GM23338 (cell line): ENCODE measurements at regions not wholly inside any gene's neighbourhood (a gene's known extent, or its start where the extent isn't known, plus 50 kb on each side); places are given as distances from the start of the nearest gene placed in this dataset.
A peak's percentile ranks its signal among the peaks of the same experiment; 100 is the strongest.

Experiments used
- ATAC-seq: fragments of 200-7000 bp; cut with Tn5 transposase; 3 replicates; pipeline ENCODE4 v1.9.1; 2020
- DNase-seq: peaks from one replicate; pipeline ENCODE4 v3.0.0-alpha.2; 2015; ENCODE audit warnings: low spot score
- H2AFZ ChIP-seq: fragments of 200-600 bp; sonication (generic); 2 replicates; pipeline ENCODE4 v1.8.0; 2016; ENCODE audit warnings: antibody characterized with exemption, mild to moderate bottlenecking, moderate library complexity
- H3F3A ChIP-seq: fragments of 200-600 bp; sonication (generic); replicated peaks from 2 replicates; pipeline ENCODE4 v1.8.0; 2017; ENCODE audit warnings: antibody characterized with exemption, mixed run types, low read depth
- H3K27ac ChIP-seq: fragments of 200-600 bp; sonication (generic); 2 replicates; pipeline ENCODE4 v1.6.1; 2016; ENCODE audit warnings: low read depth
- H3K27me3 ChIP-seq: fragments of 200-600 bp; sonication (generic); 2 replicates; pipeline ENCODE4 v1.8.0; 2016; ENCODE audit warnings: mild to moderate bottlenecking, mixed run types, moderate library complexity; ENCODE audit not compliant: insufficient read depth
- H3K36me3 ChIP-seq: fragments of 200-600 bp; sonication (generic); 2 replicates; pipeline ENCODE4 v1.8.0; 2016; ENCODE audit warnings: mild to moderate bottlenecking; ENCODE audit not compliant: insufficient read depth
- H3K4me1 ChIP-seq: fragments of 200-600 bp; sonication (generic); 2 replicates; pipeline ENCODE4 v1.8.0; 2016; ENCODE audit warnings: mild to moderate bottlenecking, moderate library complexity; ENCODE audit not compliant: insufficient read depth
- H3K4me2 ChIP-seq: fragments of 200-600 bp; sonication (generic); 2 replicates; pipeline ENCODE4 v1.7.1; 2017; ENCODE audit warnings: mixed run types
- H3K4me3 ChIP-seq: fragments of 200-600 bp; sonication (generic); 2 replicates; pipeline ENCODE4 v1.6.1; 2016; ENCODE audit warnings: mixed run types
- H3K79me2 ChIP-seq: fragments of 200-600 bp; sonication (generic); replicated peaks from 2 replicates; pipeline ENCODE4 v1.8.0; 2017; ENCODE audit warnings: mild to moderate bottlenecking; ENCODE audit not compliant: insufficient read depth
- H3K9me2 ChIP-seq: fragments of 200-600 bp; sonication (generic); 2 replicates; pipeline ENCODE4 v1.8.0; 2017; ENCODE audit not compliant: insufficient read depth
- H4K20me1 ChIP-seq: fragments of 200-600 bp; sonication (generic); replicated peaks from 2 replicates; pipeline ENCODE4 v1.8.0; 2017; ENCODE audit warnings: mild to moderate bottlenecking; ENCODE audit not compliant: insufficient read depth
- H3K27ac Mint-ChIP-seq: 2 replicates; pipeline ENCODE4 v1.8.0; 2020; ENCODE audit warnings: inconsistent platforms, mild to moderate bottlenecking, moderate library complexity, mixed read lengths
- H3K27me3 Mint-ChIP-seq: 3 replicates; pipeline ENCODE4 v1.8.0; 2022; ENCODE audit warnings: low read depth, mild to moderate bottlenecking, moderate library complexity, mixed read lengths, inconsistent platforms; ENCODE audit not compliant: insufficient read depth, poor library complexity
- H3K36me3 Mint-ChIP-seq: 3 replicates; pipeline ENCODE4 v1.8.0; 2021; ENCODE audit warnings: low read depth, mild to moderate bottlenecking, inconsistent platforms, moderate library complexity, mixed read lengths
- H3K4me1 Mint-ChIP-seq: 3 replicates; pipeline ENCODE4 v1.8.0; 2020; ENCODE audit warnings: mild to moderate bottlenecking, inconsistent platforms, mixed read lengths
- H3K4me3 Mint-ChIP-seq: 3 replicates; pipeline ENCODE4 v1.8.0; 2021; ENCODE audit warnings: moderate library complexity, mild to moderate bottlenecking, inconsistent platforms, mixed read lengths
- H3K9me3 Mint-ChIP-seq: 3 replicates; pipeline ENCODE4 v1.8.0; 2020; ENCODE audit warnings: moderate library complexity, mild to moderate bottlenecking, inconsistent platforms, mixed read lengths
- EZH2 ChIP-seq: fragments of 200-600 bp; sonication (generic); IDR thresholded peaks from one replicate; pipeline ENCODE4 v1.8.0; 2017; ENCODE audit warnings: antibody characterized with exemption, mild to moderate bottlenecking, low read depth; ENCODE audit not compliant: unreplicated experiment
- EZH2phosphoT487 ChIP-seq: fragments of 200-600 bp; sonication (generic); IDR thresholded peaks from one replicate; pipeline ENCODE4 v1.8.1; 2018; ENCODE audit warnings: antibody characterized with exemption; ENCODE audit not compliant: unreplicated experiment
- JUNB ChIP-seq: IDR thresholded peaks from one replicate; pipeline ENCODE4 v1.6.1; 2016; ENCODE audit warnings: antibody characterized with exemption; ENCODE audit not compliant: unreplicated experiment
- NANOG ChIP-seq: IDR thresholded peaks from 2 replicates; pipeline ENCODE4 v1.6.1; 2016; ENCODE audit warnings: antibody characterized with exemption, borderline replicate concordance
- ZNF114 ChIP-seq: fragments of 250-450 bp; sonication (Bioruptor Pico); IDR thresholded peaks from 2 replicates; pipeline ENCODE4 v1.5.0; 2020; ENCODE audit warnings: mild to moderate bottlenecking, moderate library complexity
- TF ChIP-seq, protein P1 (sequence below): fragments of 250-450 bp; sonication (Bioruptor Pico); IDR thresholded peaks from 2 replicates; pipeline ENCODE4 v1.5.0; 2020; ENCODE audit warnings: mild to moderate bottlenecking, moderate library complexity
- TF ChIP-seq, protein P2 (sequence below), 2 experiments: fragments of 200-600 bp in 1 of 2; sonication (generic) in 1 of 2; conservative IDR thresholded peaks; 2 replicates each; pipeline versions ENCODE4 v1.5.1 to v1.6.1; 2016 to 2017; ENCODE audit warnings: antibody characterized with exemption in 2 of 2, low read depth in 2 of 2, mild to moderate bottlenecking in 2 of 2, moderate library complexity in 1 of 2

GRCh38 chr13:108126056-108126455, 89.3 kb downstream of the LIG4 start (continued):
- TF ChIP-seq, protein P1, sequence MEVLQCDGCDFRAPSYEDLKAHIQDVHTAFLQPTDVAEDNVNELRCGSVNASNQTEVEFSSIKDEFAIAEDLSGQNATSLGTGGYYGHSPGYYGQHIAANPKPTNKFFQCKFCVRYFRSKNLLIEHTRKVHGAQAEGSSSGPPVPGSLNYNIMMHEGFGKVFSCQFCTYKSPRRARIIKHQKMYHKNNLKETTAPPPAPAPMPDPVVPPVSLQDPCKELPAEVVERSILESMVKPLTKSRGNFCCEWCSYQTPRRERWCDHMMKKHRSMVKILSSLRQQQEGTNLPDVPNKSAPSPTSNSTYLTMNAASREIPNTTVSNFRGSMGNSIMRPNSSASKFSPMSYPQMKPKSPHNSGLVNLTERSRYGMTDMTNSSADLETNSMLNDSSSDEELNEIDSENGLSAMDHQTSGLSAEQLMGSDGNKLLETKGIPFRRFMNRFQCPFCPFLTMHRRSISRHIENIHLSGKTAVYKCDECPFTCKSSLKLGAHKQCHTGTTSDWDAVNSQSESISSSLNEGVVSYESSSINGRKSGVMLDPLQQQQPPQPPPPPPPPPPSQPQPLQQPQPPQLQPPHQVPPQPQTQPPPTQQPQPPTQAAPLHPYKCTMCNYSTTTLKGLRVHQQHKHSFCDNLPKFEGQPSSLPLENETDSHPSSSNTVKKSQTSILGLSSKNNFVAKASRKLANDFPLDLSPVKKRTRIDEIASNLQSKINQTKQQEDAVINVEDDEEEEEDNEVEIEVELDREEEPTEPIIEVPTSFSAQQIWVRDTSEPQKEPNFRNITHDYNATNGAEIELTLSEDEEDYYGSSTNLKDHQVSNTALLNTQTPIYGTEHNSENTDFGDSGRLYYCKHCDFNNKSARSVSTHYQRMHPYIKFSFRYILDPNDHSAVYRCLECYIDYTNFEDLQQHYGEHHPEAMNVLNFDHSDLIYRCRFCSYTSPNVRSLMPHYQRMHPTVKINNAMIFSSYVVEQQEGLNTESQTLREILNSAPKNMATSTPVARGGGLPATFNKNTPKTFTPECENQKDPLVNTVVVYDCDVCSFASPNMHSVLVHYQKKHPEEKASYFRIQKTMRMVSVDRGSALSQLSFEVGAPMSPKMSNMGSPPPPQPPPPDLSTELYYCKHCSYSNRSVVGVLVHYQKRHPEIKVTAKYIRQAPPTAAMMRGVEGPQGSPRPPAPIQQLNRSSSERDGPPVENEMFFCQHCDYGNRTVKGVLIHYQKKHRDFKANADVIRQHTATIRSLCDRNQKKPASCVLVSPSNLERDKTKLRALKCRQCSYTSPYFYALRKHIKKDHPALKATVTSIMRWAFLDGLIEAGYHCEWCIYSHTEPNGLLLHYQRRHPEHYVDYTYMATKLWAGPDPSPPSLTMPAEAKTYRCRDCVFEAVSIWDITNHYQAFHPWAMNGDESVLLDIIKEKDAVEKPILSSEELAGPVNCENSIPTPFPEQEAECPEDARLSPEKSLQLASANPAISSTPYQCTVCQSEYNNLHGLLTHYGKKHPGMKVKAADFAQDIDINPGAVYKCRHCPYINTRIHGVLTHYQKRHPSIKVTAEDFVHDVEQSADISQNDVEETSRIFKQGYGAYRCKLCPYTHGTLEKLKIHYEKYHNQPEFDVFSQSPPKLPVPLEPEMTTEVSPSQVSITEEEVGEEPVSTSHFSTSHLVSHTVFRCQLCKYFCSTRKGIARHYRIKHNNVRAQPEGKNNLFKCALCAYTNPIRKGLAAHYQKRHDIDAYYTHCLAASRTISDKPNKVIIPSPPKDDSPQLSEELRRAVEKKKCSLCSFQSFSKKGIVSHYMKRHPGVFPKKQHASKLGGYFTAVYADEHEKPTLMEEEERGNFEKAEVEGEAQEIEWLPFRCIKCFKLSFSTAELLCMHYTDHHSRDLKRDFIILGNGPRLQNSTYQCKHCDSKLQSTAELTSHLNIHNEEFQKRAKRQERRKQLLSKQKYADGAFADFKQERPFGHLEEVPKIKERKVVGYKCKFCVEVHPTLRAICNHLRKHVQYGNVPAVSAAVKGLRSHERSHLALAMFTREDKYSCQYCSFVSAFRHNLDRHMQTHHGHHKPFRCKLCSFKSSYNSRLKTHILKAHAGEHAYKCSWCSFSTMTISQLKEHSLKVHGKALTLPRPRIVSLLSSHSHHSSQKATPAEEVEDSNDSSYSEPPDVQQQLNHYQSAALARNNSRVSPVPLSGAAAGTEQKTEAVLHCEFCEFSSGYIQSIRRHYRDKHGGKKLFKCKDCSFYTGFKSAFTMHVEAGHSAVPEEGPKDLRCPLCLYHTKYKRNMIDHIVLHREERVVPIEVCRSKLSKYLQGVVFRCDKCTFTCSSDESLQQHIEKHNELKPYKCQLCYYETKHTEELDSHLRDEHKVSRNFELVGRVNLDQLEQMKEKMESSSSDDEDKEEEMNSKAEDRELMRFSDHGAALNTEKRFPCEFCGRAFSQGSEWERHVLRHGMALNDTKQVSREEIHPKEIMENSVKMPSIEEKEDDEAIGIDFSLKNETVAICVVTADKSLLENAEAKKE (CRISPR knock-in tag): no peak
- TF ChIP-seq JUNB (no peak), NANOG (no peak)

DNA sequence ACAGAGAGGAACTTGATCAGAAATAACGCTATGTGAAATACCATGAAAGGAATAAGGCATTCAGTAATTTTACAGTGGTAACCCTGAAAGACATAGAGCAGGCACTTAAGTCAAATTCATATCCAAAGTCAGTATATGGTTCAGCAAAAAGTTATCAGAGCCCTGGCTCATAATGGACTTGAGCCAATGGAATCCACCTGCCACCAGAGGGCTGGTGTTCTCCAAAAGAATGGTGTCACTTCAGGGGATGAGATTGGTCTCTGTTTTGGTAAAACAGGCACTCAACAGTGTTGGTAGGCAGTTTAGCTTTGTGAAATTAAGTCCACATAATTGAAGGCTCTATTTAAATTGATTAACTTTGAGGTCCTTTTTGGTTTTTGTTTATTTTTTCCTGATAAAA, 93.9 kb downstream of the LIG4 start:
- Mint-ChIP-seq H3K4me3 (no peak overlapping the region), H3K4me1 (peaks cover 7% of the 10 kb centered on the region), H3K27me3 (no peaks in the 10 kb centered on the region), H3K9me3 (no peaks in the 10 kb centered on the region), H3K36me3 (no peaks in the 10 kb centered on the region), H3K27ac (no peak overlapping the region)
- Histone ChIP-seq H3F3A (no peaks in the 10 kb centered on the region), H2AFZ (no peak overlapping the region), H3K4me2 (no peak overlapping the region), H3K4me1 (peaks cover 5% of the 10 kb centered on the region; the same call in 1 of the 2 replicates), H3K27ac (no peak overlapping the region), H4K20me1 (no peaks in the 10 kb centered on the region), H3K79me2 (no peaks in the 10 kb centered on the region), H3K36me3 (no peaks in the 10 kb centered on the region), H3K4me3 (no peak overlapping the region), H3K27me3 (no peaks in the 10 kb centered on the region), H3K9me2 (no peaks in the 10 kb centered on the region)
- DNase-seq (peak; percentile 22), ATAC-seq (no peak)
- no peak for TF ChIP-seq JUNB
- TF ChIP-seq NANOG: no peak
- TF ChIP-seq EZH2: no peak
- no peak for TF ChIP-seq EZH2phosphoT487
- no peak for TF ChIP-seq ZNF114 (CRISPR knock-in tag)
- TF ChIP-seq, protein P2, sequence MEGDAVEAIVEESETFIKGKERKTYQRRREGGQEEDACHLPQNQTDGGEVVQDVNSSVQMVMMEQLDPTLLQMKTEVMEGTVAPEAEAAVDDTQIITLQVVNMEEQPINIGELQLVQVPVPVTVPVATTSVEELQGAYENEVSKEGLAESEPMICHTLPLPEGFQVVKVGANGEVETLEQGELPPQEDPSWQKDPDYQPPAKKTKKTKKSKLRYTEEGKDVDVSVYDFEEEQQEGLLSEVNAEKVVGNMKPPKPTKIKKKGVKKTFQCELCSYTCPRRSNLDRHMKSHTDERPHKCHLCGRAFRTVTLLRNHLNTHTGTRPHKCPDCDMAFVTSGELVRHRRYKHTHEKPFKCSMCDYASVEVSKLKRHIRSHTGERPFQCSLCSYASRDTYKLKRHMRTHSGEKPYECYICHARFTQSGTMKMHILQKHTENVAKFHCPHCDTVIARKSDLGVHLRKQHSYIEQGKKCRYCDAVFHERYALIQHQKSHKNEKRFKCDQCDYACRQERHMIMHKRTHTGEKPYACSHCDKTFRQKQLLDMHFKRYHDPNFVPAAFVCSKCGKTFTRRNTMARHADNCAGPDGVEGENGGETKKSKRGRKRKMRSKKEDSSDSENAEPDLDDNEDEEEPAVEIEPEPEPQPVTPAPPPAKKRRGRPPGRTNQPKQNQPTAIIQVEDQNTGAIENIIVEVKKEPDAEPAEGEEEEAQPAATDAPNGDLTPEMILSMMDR (conservative IDR thresholded peaks at IDR 0.05; ENCODE audit: low read depth in 2 of 2): peak; percentile 24 to 36
